B cell (primary cell): ENCODE measurements at regions not wholly inside any gene's neighbourhood (a gene's known extent, or its start where the extent isn't known, plus 50 kb on each side); places are given as distances from the start of the nearest gene placed in this dataset.

Experiments used
- ATAC-seq: fragments of 200-7000 bp; cut with Tn5 transposase; one replicate; pipeline ENCODE4 v1.10.0; 2021; ENCODE audit warnings: low read depth, mild to moderate bottlenecking, moderate number of reproducible peaks, moderate library complexity
- CTCF ChIA-PET: fragments of 350-600 bp; sonication (Branson Sonifier 250); formaldehyde crosslinking; loops from one replicate; lab custom pipeline; 2021; ENCODE audit warnings: antibody characterized with exemption, inconsistent platforms; lab: Charles Lee
- POLR2A ChIA-PET: fragments of 350-600 bp; sonication (Branson Sonifier 250); formaldehyde crosslinking; loops from one replicate; lab custom pipeline; 2021; ENCODE audit warnings: antibody characterized with exemption; lab: Charles Lee
- DNase-seq: peaks from one replicate; pipeline ENCODE4 v3.0.0; 2013
- H2AFZ ChIP-seq: 2 replicates; pipeline ENCODE4 v1.6.1; 2012; ENCODE audit warnings: mild to moderate bottlenecking, low read depth, low read length; ENCODE audit not compliant: insufficient read depth, poor library complexity, severe bottlenecking
- H3K27ac ChIP-seq, 2 donors: 1 replicate in 1 of 2; 2 replicates in 1 of 2; pipeline ENCODE4 v1.5.1; 2012 to 2013; ENCODE audit warnings: low read length in 2 of 2, mild to moderate bottlenecking in 2 of 2, moderate library complexity in 1 of 2
- H3K27me3 ChIP-seq, 4 experiments: fragments of 200-600 bp in 1 of 4; sonication (generic) in 1 of 4; replicated peaks in 1 of 4; 1 replicate in 2 of 4; 2 replicates in 2 of 4; pipeline versions ENCODE4 v1.6.1 to v1.7.0; 2013 to 2016; ENCODE audit warnings: low read length in 3 of 4, mild to moderate bottlenecking in 2 of 4, mixed read lengths in 1 of 4, moderate library complexity in 1 of 4; ENCODE audit not compliant: insufficient read depth in 4 of 4, control insufficient read depth in 3 of 4; ENCODE audit errors: control extremely low read depth in 1 of 4
- H3K36me3 ChIP-seq, 2 experiments: replicated peaks in 1 of 2; 1 replicate in 1 of 2; 2 replicates in 1 of 2; pipeline versions ENCODE4 v1.6.1 to v1.7.1; 2013; ENCODE audit warnings: low read length in 1 of 2; ENCODE audit not compliant: insufficient read depth in 2 of 2, control insufficient read depth in 1 of 2; ENCODE audit errors: control extremely low read depth in 1 of 2, extremely low read depth in 1 of 2
- H3K4me1 ChIP-seq, 2 donors: fragments of 200-600 bp in 1 of 2; sonication (generic) in 1 of 2; 1 replicate in 1 of 2; 2 replicates in 1 of 2; pipeline versions ENCODE4 v1.5.1 to v1.6.1; 2013 to 2017; ENCODE audit warnings: low read length in 2 of 2; ENCODE audit not compliant: control insufficient read depth in 2 of 2, insufficient read depth in 2 of 2
- H3K4me2 ChIP-seq: replicated peaks from 2 replicates; pipeline ENCODE3; 2012; ENCODE audit warnings: mild to moderate bottlenecking, low read depth, low read length; ENCODE audit not compliant: poor library complexity, severe bottlenecking
- H3K4me3 ChIP-seq, 5 experiments: fragments of 200-600 bp in 1 of 5; sonication (generic) in 1 of 5; 1 replicate in 3 of 5; 2 replicates in 2 of 5; pipeline versions ENCODE4 v1.5.1 to v1.7.0; 2011 to 2016; ENCODE audit warnings: low read length in 4 of 5, mild to moderate bottlenecking in 4 of 5, low read depth in 2 of 5, control low read depth in 1 of 5, moderate library complexity in 1 of 5; ENCODE audit not compliant: insufficient read depth in 1 of 5; ENCODE audit errors: control extremely low read depth in 1 of 5, extremely low read depth in 1 of 5
- H3K79me2 ChIP-seq: fragments of 200-600 bp; sonication (generic); one replicate; pipeline ENCODE4 v1.6.0; 2016; ENCODE audit warnings: low read length; ENCODE audit not compliant: control insufficient read depth, insufficient read depth
- H3K9ac ChIP-seq: fragments of 200-600 bp; sonication (generic); 2 replicates; pipeline ENCODE4 v1.6.1; 2017; ENCODE audit warnings: mild to moderate bottlenecking, low read length, moderate library complexity
- H3K9me3 ChIP-seq, 3 donors: one replicate each; pipeline versions ENCODE4 v1.6.1 to v1.7.1; 2013; ENCODE audit warnings: low read length in 2 of 3; ENCODE audit not compliant: control insufficient read depth in 2 of 3, insufficient read depth in 1 of 3; ENCODE audit errors: control extremely low read depth in 1 of 3
- H4K20me1 ChIP-seq: 2 replicates; pipeline ENCODE4 v1.6.0; 2012; ENCODE audit warnings: mild to moderate bottlenecking, low read length; ENCODE audit not compliant: insufficient read depth, control insufficient read depth, poor library complexity, severe bottlenecking
- H3K27ac Mint-ChIP-seq: one replicate; pipeline ENCODE4 v1.8.0; 2021; ENCODE audit warnings: mixed read lengths
- H3K27me3 Mint-ChIP-seq: one replicate; pipeline ENCODE4 v1.8.0; 2021; ENCODE audit warnings: mixed read lengths
- H3K4me1 Mint-ChIP-seq: one replicate; pipeline ENCODE4 v1.8.0; 2021; ENCODE audit warnings: mixed read lengths
- H3K4me3 Mint-ChIP-seq: one replicate; pipeline ENCODE4 v1.8.0; 2021; ENCODE audit warnings: mixed read lengths
- H3K9me3 Mint-ChIP-seq: one replicate; pipeline ENCODE4 v1.8.0; 2022; ENCODE audit warnings: mixed read lengths; ENCODE audit not compliant: insufficient read depth
- EZH2 ChIP-seq: IDR thresholded peaks from 2 replicates; pipeline ENCODE4 v1.6.1; 2012; ENCODE audit warnings: borderline replicate concordance, low read depth, mild to moderate bottlenecking, moderate library complexity, low read length; ENCODE audit not compliant: insufficient read depth, poor library complexity, severe bottlenecking
- WGBS: methylation state at CpG from one replicate; pipeline ENCODE4 v1.1.5; 2013; ENCODE audit warnings: missing lambda C conversion rate; ENCODE audit not compliant: insufficient coverage; 5-methylcytosine and 5-hydroxymethylcytosine counted together
- intact Hi-C: fragments of 100-400 bp; cut with micrococcal nuclease; formaldehyde crosslinking; loops from one replicate; pipeline ENCODE4 v1.10.0; 2022
- TF ChIP-seq, protein P1 (sequence below): fragments of 200-600 bp; IDR thresholded peaks from one replicate; pipeline ENCODE4 v1.8.0; 2022; ENCODE audit warnings: antibody characterized with exemption, mild to moderate bottlenecking

DNA sequence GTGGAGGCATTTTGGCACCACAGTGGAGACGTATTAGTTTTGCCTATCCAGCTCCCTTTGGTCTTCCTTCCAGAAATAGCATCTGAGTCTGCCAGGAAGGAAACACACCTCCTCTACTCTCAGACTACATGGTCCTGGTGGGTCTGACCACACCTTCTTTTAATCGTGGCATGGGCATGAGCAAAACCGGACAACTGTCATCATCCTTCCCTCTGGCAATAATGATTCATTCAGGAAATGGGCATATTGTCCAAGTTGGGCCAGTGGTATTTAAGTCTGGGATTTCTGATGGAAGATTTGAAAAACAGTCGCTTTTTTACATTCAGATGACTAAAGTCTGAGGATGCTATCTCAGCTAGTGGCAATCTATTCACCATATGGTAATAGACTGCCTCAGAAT lies 601.0 kb upstream of the ADAMTS9 start:
- H3K27me3 Mint-ChIP-seq: no peaks in the 10 kb centered on the region
- no peak overlapping the region for H3K27ac Mint-ChIP-seq
- no peak for ATAC-seq
- Histone ChIP-seq H3K9me3 (no peaks in the 10 kb centered on the region), H3K36me3 (no peaks in the 10 kb centered on the region), H3K4me3 (no peak overlapping the region), H3K79me2 (no peaks in the 10 kb centered on the region), H2AFZ (no peak overlapping the region), H4K20me1 (no peaks in the 10 kb centered on the region), H3K4me2 (no peak overlapping the region), H3K27ac (no peak overlapping the region), H3K27me3 (no peaks in the 10 kb centered on the region), H3K9ac (no peak overlapping the region), H3K4me1 (no peaks in the 10 kb centered on the region)
- ChIA-PET CTCF (no interaction called here), POLR2A (no interaction called here)
- H3K4me3 Mint-ChIP-seq: no peak overlapping the region
- TF ChIP-seq EZH2: no peak
- TF ChIP-seq, protein P1, sequence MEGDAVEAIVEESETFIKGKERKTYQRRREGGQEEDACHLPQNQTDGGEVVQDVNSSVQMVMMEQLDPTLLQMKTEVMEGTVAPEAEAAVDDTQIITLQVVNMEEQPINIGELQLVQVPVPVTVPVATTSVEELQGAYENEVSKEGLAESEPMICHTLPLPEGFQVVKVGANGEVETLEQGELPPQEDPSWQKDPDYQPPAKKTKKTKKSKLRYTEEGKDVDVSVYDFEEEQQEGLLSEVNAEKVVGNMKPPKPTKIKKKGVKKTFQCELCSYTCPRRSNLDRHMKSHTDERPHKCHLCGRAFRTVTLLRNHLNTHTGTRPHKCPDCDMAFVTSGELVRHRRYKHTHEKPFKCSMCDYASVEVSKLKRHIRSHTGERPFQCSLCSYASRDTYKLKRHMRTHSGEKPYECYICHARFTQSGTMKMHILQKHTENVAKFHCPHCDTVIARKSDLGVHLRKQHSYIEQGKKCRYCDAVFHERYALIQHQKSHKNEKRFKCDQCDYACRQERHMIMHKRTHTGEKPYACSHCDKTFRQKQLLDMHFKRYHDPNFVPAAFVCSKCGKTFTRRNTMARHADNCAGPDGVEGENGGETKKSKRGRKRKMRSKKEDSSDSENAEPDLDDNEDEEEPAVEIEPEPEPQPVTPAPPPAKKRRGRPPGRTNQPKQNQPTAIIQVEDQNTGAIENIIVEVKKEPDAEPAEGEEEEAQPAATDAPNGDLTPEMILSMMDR: no peak
- peaks cover 2% of the 10 kb centered on the region for H3K9me3 Mint-ChIP-seq
- H3K4me1 Mint-ChIP-seq: no peaks in the 10 kb centered on the region
- WGBS: 100% methylated on average over 1 of the region's 4 CpGs
- no peak for DNase-seq
- intact Hi-C loops: no loop called here

DNA sequence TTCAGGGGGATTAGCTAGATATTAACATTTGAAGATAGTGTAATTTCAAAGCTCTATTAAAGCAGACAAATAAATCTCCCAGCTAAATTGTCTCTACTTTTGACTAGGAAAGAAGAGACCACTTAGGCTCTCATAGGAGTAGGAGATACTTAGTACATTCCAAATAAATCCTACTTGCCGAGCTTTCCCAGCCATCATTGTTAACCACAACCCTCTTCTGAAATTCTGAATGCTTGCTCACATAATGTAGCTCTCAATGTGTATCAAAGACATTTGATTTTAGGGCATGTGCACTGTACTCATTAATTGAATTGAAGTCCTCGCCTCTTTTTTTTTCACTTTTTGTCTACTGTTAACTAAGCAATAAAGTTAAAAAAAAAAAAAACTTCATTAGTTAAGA lies 598.2 kb upstream of the ADAMTS9 start:
- Mint-ChIP-seq H3K27ac (no peak overlapping the region), H3K4me3 (no peak overlapping the region)

More for the DNA sequence above, 598.2 kb upstream of the ADAMTS9 start:
- Histone ChIP-seq H4K20me1 (no peaks in the 10 kb centered on the region), H3K4me2 (no peak overlapping the region), H2AFZ (no peak overlapping the region), H3K4me1 (no peaks in the 10 kb centered on the region), H3K4me3 (no peak overlapping the region), H3K9me3 (peaks cover 0 to 1% (median 0%) of the 10 kb centered on the region in 3 donors), H3K9ac (no peak overlapping the region), H3K27me3 (no peaks in the 10 kb centered on the region), H3K79me2 (no peaks in the 10 kb centered on the region), H3K27ac (no peak overlapping the region), H3K36me3 (no peaks in the 10 kb centered on the region)
- intact Hi-C loops: no loop called here
- POLR2A ChIA-PET: no interaction called here
- ATAC-seq (no peak), DNase-seq (no peak)
- H3K4me1 Mint-ChIP-seq: no peaks in the 10 kb centered on the region
- no peaks in the 10 kb centered on the region for H3K27me3 Mint-ChIP-seq
- CTCF ChIA-PET: no interaction called here
- no CpG with 5 or more reads among the region's 2 CpGs for WGBS
- TF ChIP-seq, protein P1: no peak
- no peak for TF ChIP-seq EZH2
- H3K9me3 Mint-ChIP-seq: peaks cover 2% of the 10 kb centered on the region
